ENCODE measurements at regions not wholly inside any gene's neighbourhood (a gene's known extent, or its start where the extent isn't known, plus 50 kb on each side); places are given as distances from the start of the nearest gene placed in this dataset.

GRCh38 chr16:59201821-59202220 lies 467.7 kb upstream of the GOT2 start:
- intact Hi-C loops (cut with DNase I) = no loop called here
- Histone ChIP-seq H3K27me3 (no peaks in the 10 kb centered on the region), H3K4me1 (no peaks in the 10 kb centered on the region), H3K36me3 (no peaks in the 10 kb centered on the region), H3K27ac (replicated peaks in 1 of 4) (no peak overlapping the region), H3K4me3 (no peak overlapping the region), H3K9me3 (no peaks in the 10 kb centered on the region)
- 94% methylated on average over 1 of the region's 1 CpG for WGBS
- DNase-seq (ENCODE audit: extremely low spot score) = no peak
- TF ChIP-seq POLR2A (IDR thresholded peaks at IDR 0.05; ENCODE audit: low read depth) = no peak

GRCh38 chr16:59201160-59201559 lies 467.0 kb upstream of the GOT2 start:
- Histone ChIP-seq H3K4me3 (no peak overlapping the region), H3K4me1 (no peaks in the 10 kb centered on the region), H3K27ac (replicated peaks in 1 of 4) (no peak overlapping the region), H3K27me3 (no peaks in the 10 kb centered on the region), H3K9me3 (no peaks in the 10 kb centered on the region), H3K36me3 (no peaks in the 10 kb centered on the region)
- intact Hi-C loops (cut with DNase I) = no loop called here
- TF ChIP-seq POLR2A (IDR thresholded peaks at IDR 0.05; ENCODE audit: low read depth) (no peak), POLR2AphosphoS5 (IDR thresholded peaks at IDR 0.05) (no peak), CTCF (IDR thresholded peaks at IDR 0.05) (no peak)
- DNase-seq (ENCODE audit: extremely low spot score) = no peak
- WGBS = 32% methylated on average over 2 of the region's 2 CpGs

GRCh38 chr16:59198487-59198886 lies 464.4 kb upstream of the GOT2 start:
- Histone ChIP-seq H3K27me3 (no peaks in the 10 kb centered on the region), H3K4me3 (no peak overlapping the region), H3K9me3 (no peaks in the 10 kb centered on the region), H3K4me1 (no peaks in the 10 kb centered on the region), H3K27ac (replicated peaks in 1 of 4) (no peak overlapping the region), H3K36me3 (no peaks in the 10 kb centered on the region)
- intact Hi-C loops (cut with DNase I) = no loop called here
- WGBS = 63% methylated on average over 3 of the region's 3 CpGs
- TF ChIP-seq EP300 (IDR thresholded peaks at IDR 0.05) = no peak
- TF ChIP-seq POLR2AphosphoS5 (IDR thresholded peaks at IDR 0.05) = no peak
- no peak for TF ChIP-seq POLR2A (IDR thresholded peaks at IDR 0.05; ENCODE audit: low read depth)
- TF ChIP-seq CTCF (IDR thresholded peaks at IDR 0.05) = no peak
- no peak for DNase-seq (ENCODE audit: extremely low spot score)

- H3K4me3 ChIP-seq = no peak overlapping the region
- 84% methylated on average over 2 of the region's 2 CpGs for WGBS
- intact Hi-C loops (cut with DNase I) = no loop called here
Observed at GRCh38 chr16:59195242-59195641, 461.1 kb upstream of the GOT2 start.

GRCh38 chr16:59193637-59194036 lies 459.5 kb upstream of the GOT2 start:
- WGBS = 91% methylated on average over 2 of the region's 2 CpGs
- no peaks in the 10 kb centered on the region for H3K9me3 ChIP-seq
- no peaks in the 10 kb centered on the region for H3K36me3 ChIP-seq
- no peak overlapping the region for H3K4me3 ChIP-seq
- H3K27ac ChIP-seq (replicated peaks in 1 of 4) = no peak overlapping the region
- TF ChIP-seq POLR2AphosphoS5 (IDR thresholded peaks at IDR 0.05) (no peak), CTCF (IDR thresholded peaks at IDR 0.05) (no peak), POLR2A (IDR thresholded peaks at IDR 0.05; ENCODE audit: low read depth) (no peak), EP300 (IDR thresholded peaks at IDR 0.05) (no peak)
- H3K4me1 ChIP-seq = no peaks in the 10 kb centered on the region
- H3K27me3 ChIP-seq = no peaks in the 10 kb centered on the region
- intact Hi-C loops (cut with DNase I) = no loop called here
- no peak for DNase-seq (ENCODE audit: extremely low spot score)

More at GRCh38 chr16:59195242-59195641, 461.1 kb upstream of the GOT2 start:
- Histone ChIP-seq H3K4me1 (no peaks in the 10 kb centered on the region), H3K27me3 (no peaks in the 10 kb centered on the region), H3K27ac (replicated peaks in 1 of 4) (no peak overlapping the region), H3K36me3 (no peaks in the 10 kb centered on the region), H3K9me3 (no peaks in the 10 kb centered on the region)
- DNase-seq (ENCODE audit: extremely low spot score) = no peak
- TF ChIP-seq POLR2A (IDR thresholded peaks at IDR 0.05; ENCODE audit: low read depth) (no peak), CTCF (IDR thresholded peaks at IDR 0.05) (no peak), POLR2AphosphoS5 (IDR thresholded peaks at IDR 0.05) (no peak), EP300 (IDR thresholded peaks at IDR 0.05) (no peak)
